ENCODE measurements at regions not wholly inside any gene's neighbourhood (a gene's known extent, or its start where the extent isn't known, plus 50 kb on each side); places are given as distances from the start of the nearest gene placed in this dataset.

DNA sequence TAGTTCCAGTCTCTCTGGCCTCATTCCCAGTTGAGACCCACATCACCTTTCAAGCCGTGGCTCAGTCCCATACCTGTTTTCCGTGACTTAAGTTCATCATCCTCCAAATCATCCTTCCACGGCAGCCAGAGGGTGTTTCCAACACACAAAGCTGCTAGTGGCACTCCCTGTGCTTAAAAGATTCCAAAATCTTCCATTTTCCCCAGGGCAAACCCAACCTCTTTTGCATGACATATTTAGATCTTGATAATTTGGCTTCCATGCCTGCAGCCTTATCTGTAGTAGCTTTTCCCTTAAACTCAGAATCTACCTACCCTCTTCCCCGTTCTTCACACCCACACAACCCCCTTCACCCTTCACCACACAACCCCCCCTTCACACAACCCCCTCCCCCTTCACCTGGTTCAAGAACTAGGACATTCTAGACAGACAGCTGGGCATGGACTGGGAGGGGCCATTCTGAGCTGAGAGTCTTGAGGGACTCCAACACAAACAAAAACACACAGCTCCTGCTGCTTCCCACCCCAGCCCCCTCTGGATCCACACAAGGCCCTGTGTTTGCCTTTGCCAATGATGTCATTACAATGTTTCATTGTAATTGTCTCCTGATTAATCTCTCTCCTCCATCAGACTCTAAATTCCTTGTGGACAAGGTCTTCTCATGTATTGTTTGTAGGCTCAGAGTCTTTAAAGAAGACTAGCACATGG, 268.2 kb downstream of the SH3GL2 start:
- no peaks in the 10 kb centered on the region for H3K36me3 ChIP-seq (ENCODE audit: control insufficient read depth in 2 of 2, insufficient read depth in 2 of 2, low read length in 2 of 2)
- no peak overlapping the region for H3K4me3 ChIP-seq (ENCODE audit: low read length in 2 of 2)
- peaks cover 0 to 2% of the 10 kb centered on the region in 2 donors for H3K9me3 ChIP-seq (ENCODE audit: control insufficient read depth in 2 of 2, low read length in 2 of 2)
- H3K27me3 ChIP-seq (ENCODE audit: control insufficient read depth in 2 of 2, insufficient read depth in 2 of 2, low read length in 2 of 2), result no peaks in the 10 kb centered on the region
- no peak overlapping the region for H3K27ac ChIP-seq (ENCODE audit: low read depth in 2 of 2, low read length in 2 of 2)
- H3K9ac ChIP-seq (ENCODE audit: low read depth in 1 of 2, low read length in 2 of 2), result no peak overlapping the region
- no peaks in the 10 kb centered on the region for H3K4me1 ChIP-seq (ENCODE audit: control insufficient read depth in 2 of 2, insufficient read depth in 2 of 2, low read length in 2 of 2)

DNA sequence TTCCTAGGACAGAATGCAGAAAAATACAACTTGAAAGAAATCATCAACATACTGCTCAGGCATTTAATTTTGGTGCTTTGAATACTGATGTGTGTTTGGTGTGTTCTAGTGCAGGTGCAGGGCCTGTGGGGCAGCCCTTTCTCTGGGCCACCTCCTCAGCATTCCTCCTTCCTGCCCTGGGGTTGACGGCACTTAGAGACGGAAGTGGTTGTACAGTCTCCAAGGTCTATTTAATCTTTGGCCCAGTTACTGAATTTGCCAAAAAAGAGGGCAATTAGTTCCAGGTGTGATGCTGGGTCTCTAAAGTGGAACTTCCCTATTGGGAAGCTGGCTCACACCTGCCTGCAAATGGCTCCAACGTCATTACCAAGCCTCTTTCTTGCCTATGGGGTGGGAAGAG, 269.0 kb downstream of the SH3GL2 start:
- Histone ChIP-seq H3K4me1 (ENCODE audit: control insufficient read depth in 2 of 2, insufficient read depth in 2 of 2, low read length in 2 of 2) (no peaks in the 10 kb centered on the region), H3K27ac (ENCODE audit: low read depth in 2 of 2, low read length in 2 of 2) (no peak overlapping the region), H3K27me3 (ENCODE audit: control insufficient read depth in 2 of 2, insufficient read depth in 2 of 2, low read length in 2 of 2) (no peaks in the 10 kb centered on the region), H3K9me3 (ENCODE audit: control insufficient read depth in 2 of 2, low read length in 2 of 2) (peaks cover 0 to 2% of the 10 kb centered on the region in 2 donors), H3K36me3 (ENCODE audit: control insufficient read depth in 2 of 2, insufficient read depth in 2 of 2, low read length in 2 of 2) (no peaks in the 10 kb centered on the region), H3K4me3 (ENCODE audit: low read length in 2 of 2) (no peak overlapping the region), H3K9ac (ENCODE audit: low read depth in 1 of 2, low read length in 2 of 2) (no peak overlapping the region)

DNA sequence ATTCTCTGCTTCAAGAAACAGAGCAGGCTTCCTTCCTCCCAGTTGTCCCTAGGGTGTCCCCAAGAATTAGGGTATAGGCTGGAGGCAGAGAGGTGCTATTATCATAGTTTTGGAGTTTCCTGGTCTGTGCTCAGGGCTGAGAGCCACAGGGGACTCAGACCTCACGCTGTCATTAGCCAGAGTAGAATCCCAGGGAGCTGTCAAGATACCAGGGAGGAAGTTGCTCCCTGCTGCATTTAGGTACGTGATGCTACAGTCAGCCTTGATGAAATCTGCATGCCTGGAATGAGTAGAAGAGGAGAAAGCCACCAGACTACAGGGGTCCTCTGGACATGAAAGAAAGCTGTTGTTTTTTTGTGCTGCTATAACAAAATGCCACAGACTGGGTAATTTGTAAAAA, 273.2 kb downstream of the SH3GL2 start:
- no peak overlapping the region for H3K9ac ChIP-seq (ENCODE audit: low read depth in 1 of 2, low read length in 2 of 2)
- no peaks in the 10 kb centered on the region for H3K36me3 ChIP-seq (ENCODE audit: control insufficient read depth in 2 of 2, insufficient read depth in 2 of 2, low read length in 2 of 2)
- no peaks in the 10 kb centered on the region for H3K9me3 ChIP-seq (ENCODE audit: control insufficient read depth in 2 of 2, low read length in 2 of 2)
- no peaks in the 10 kb centered on the region for H3K4me1 ChIP-seq (ENCODE audit: control insufficient read depth in 2 of 2, insufficient read depth in 2 of 2, low read length in 2 of 2)
- no peak overlapping the region for H3K27ac ChIP-seq (ENCODE audit: low read depth in 2 of 2, low read length in 2 of 2)
- H3K4me3 ChIP-seq (ENCODE audit: low read length in 2 of 2), result no peak overlapping the region
- no peaks in the 10 kb centered on the region for H3K27me3 ChIP-seq (ENCODE audit: control insufficient read depth in 2 of 2, insufficient read depth in 2 of 2, low read length in 2 of 2)

DNA sequence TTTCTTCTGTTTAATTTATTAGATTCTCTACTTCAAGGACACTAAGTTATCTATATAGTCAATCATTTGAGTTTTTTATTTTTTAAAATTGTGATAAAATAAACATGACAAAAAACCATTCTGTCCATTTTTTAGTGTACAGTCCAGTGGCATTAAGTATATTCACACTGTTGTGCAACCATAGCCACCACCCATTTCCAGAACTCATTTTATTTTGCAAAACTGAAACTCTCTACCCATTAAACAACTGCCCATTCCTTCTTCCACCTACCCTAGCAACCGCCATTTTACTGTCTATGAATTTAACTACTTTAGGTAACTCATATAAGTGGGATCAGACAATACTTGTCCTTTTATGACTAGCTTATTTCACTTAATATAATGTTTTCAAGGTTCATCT, 275.6 kb downstream of the SH3GL2 start:
- no peaks in the 10 kb centered on the region for H3K36me3 ChIP-seq (ENCODE audit: control insufficient read depth in 2 of 2, insufficient read depth in 2 of 2, low read length in 2 of 2)
- H3K27ac ChIP-seq (ENCODE audit: low read depth in 2 of 2, low read length in 2 of 2), result no peak overlapping the region
- H3K4me1 ChIP-seq (ENCODE audit: control insufficient read depth in 2 of 2, insufficient read depth in 2 of 2, low read length in 2 of 2), result no peaks in the 10 kb centered on the region
- no peaks in the 10 kb centered on the region for H3K9me3 ChIP-seq (ENCODE audit: control insufficient read depth in 2 of 2, low read length in 2 of 2)
- no peaks in the 10 kb centered on the region for H3K27me3 ChIP-seq (ENCODE audit: control insufficient read depth in 2 of 2, insufficient read depth in 2 of 2, low read length in 2 of 2)
- H3K4me3 ChIP-seq (ENCODE audit: low read length in 2 of 2), result no peak overlapping the region
- H3K9ac ChIP-seq (ENCODE audit: low read depth in 1 of 2, low read length in 2 of 2), result no peak overlapping the region

DNA sequence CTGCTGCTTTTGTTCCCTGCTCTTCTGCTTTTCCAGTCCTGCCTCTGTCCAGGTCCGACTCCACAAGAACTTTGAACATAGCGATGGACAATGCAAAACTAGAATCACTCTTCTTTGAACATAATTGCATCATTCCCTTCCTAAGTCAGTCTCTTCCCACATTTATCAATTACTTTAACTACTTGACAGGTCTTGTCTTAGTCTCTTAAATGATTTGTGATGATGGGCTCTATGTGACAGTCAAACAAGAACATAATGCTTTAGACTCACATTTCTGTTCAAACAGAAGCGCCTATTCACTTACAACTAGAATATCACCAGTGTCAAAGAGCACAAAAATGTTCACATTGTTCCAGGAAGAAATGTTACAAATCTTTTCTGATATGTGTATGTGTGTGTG, 278.1 kb downstream of the SH3GL2 start:
- H3K27ac ChIP-seq (ENCODE audit: low read depth in 2 of 2, low read length in 2 of 2), result no peak overlapping the region
- H3K27me3 ChIP-seq (ENCODE audit: control insufficient read depth in 2 of 2, insufficient read depth in 2 of 2, low read length in 2 of 2), result no peaks in the 10 kb centered on the region
- H3K4me1 ChIP-seq (ENCODE audit: control insufficient read depth in 2 of 2, insufficient read depth in 2 of 2, low read length in 2 of 2), result no peaks in the 10 kb centered on the region
- no peak overlapping the region for H3K4me3 ChIP-seq (ENCODE audit: low read length in 2 of 2)
- no peaks in the 10 kb centered on the region for H3K9me3 ChIP-seq (ENCODE audit: control insufficient read depth in 2 of 2, low read length in 2 of 2)
- no peaks in the 10 kb centered on the region for H3K36me3 ChIP-seq (ENCODE audit: control insufficient read depth in 2 of 2, insufficient read depth in 2 of 2, low read length in 2 of 2)
- no peak overlapping the region for H3K9ac ChIP-seq (ENCODE audit: low read depth in 1 of 2, low read length in 2 of 2)

DNA sequence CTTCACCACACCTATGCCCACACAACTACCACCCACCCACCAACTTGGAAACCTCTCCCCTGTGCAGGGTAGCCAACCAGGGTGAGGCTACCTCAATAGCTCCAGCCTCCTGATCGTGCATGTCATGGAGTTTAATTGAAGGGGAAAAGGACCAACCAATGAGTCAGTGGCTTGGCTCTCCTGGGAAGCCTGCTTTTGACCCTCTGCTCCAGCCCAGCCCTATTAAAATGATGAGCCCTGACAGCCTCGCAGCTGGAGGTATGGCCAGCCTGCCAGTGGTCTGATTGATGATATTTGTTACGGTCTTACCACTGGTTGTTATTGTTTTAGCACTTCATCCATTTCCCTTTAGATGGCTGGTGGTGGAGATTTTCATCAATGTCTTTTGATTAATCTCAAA, 280.4 kb downstream of the SH3GL2 start:
- Histone ChIP-seq H3K36me3 (ENCODE audit: control insufficient read depth in 2 of 2, insufficient read depth in 2 of 2, low read length in 2 of 2) (no peaks in the 10 kb centered on the region), H3K9ac (ENCODE audit: low read depth in 1 of 2, low read length in 2 of 2) (no peak overlapping the region), H3K9me3 (ENCODE audit: control insufficient read depth in 2 of 2, low read length in 2 of 2) (no peaks in the 10 kb centered on the region), H3K4me3 (ENCODE audit: low read length in 2 of 2) (no peak overlapping the region), H3K27me3 (ENCODE audit: control insufficient read depth in 2 of 2, insufficient read depth in 2 of 2, low read length in 2 of 2) (no peaks in the 10 kb centered on the region), H3K4me1 (ENCODE audit: control insufficient read depth in 2 of 2, insufficient read depth in 2 of 2, low read length in 2 of 2) (no peaks in the 10 kb centered on the region), H3K27ac (ENCODE audit: low read depth in 2 of 2, low read length in 2 of 2) (no peak overlapping the region)

DNA sequence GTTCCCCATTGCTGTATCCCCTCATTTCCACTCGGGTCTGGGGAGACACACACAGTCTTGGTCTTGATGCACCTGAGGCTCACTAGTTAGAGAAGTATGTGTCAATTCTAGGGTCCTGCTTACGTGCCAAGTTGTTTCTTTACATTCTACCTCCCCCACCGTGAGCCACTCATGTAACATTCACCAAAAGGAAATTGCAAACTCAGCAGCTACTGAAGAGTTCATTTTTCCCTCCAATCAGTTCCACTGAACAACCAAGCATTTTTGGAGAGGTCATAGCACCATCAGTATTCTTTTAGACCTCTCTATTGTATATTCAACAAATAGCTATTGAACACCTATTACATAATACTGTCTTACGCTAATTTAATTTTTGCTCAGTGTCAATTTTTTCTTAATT, 281.1 kb downstream of the SH3GL2 start:
- no peaks in the 10 kb centered on the region for H3K4me1 ChIP-seq (ENCODE audit: control insufficient read depth in 2 of 2, insufficient read depth in 2 of 2, low read length in 2 of 2)
- H3K4me3 ChIP-seq (ENCODE audit: low read length in 2 of 2), result no peak overlapping the region
- H3K27ac ChIP-seq (ENCODE audit: low read depth in 2 of 2, low read length in 2 of 2), result no peak overlapping the region
- no peaks in the 10 kb centered on the region for H3K27me3 ChIP-seq (ENCODE audit: control insufficient read depth in 2 of 2, insufficient read depth in 2 of 2, low read length in 2 of 2)
- H3K9ac ChIP-seq (ENCODE audit: low read depth in 1 of 2, low read length in 2 of 2), result no peak overlapping the region
- H3K36me3 ChIP-seq (ENCODE audit: control insufficient read depth in 2 of 2, insufficient read depth in 2 of 2, low read length in 2 of 2), result no peaks in the 10 kb centered on the region
- no peaks in the 10 kb centered on the region for H3K9me3 ChIP-seq (ENCODE audit: control insufficient read depth in 2 of 2, low read length in 2 of 2)

DNA sequence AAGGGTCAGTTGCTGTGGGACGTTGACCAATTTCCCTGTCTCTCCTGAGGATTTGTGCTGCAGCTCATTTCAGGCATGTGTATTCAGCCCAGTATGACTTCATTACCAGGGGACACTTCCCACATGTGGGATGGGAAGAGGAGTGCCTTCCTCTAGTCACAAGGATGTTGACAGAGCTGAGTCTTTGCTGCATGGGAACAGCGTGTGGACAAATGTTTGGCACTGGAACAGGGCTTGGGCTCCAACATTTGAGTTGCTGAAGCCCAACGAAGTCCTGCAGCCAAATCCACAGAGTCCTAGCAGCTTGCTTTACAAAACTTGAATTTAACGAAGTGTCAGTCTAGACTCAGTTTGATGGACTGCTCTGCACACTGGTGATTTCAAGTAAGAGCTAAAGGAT, 283.2 kb downstream of the SH3GL2 start:
- Histone ChIP-seq H3K4me1 (ENCODE audit: control insufficient read depth in 2 of 2, insufficient read depth in 2 of 2, low read length in 2 of 2) (no peaks in the 10 kb centered on the region), H3K27me3 (ENCODE audit: control insufficient read depth in 2 of 2, insufficient read depth in 2 of 2, low read length in 2 of 2) (no peaks in the 10 kb centered on the region), H3K4me3 (ENCODE audit: low read length in 2 of 2) (no peak overlapping the region), H3K27ac (ENCODE audit: low read depth in 2 of 2, low read length in 2 of 2) (no peak overlapping the region), H3K36me3 (ENCODE audit: control insufficient read depth in 2 of 2, insufficient read depth in 2 of 2, low read length in 2 of 2) (no peaks in the 10 kb centered on the region), H3K9me3 (ENCODE audit: control insufficient read depth in 2 of 2, low read length in 2 of 2) (no peaks in the 10 kb centered on the region), H3K9ac (ENCODE audit: low read depth in 1 of 2, low read length in 2 of 2) (no peak overlapping the region)

DNA sequence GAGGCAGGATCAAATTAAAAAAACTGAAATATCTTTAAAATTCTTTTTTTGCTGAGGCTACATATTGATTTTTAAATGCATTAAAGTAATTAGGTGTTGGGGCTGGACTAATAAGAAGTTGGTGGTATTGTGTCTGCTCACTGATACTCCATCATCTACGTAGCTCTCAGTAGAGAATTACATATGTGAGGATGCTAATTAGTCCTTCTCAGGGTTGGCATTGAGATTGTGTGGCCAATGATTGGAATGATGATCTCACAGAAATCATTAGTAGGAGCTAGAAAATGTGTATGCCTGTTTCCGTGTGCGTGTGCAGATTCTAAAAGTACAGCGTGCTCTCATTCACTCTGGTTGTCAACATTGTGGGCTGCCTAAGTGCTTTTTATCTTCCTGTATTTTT, 283.8 kb downstream of the SH3GL2 start:
- no peak overlapping the region for H3K27ac ChIP-seq (ENCODE audit: low read depth in 2 of 2, low read length in 2 of 2)
- no peaks in the 10 kb centered on the region for H3K27me3 ChIP-seq (ENCODE audit: control insufficient read depth in 2 of 2, insufficient read depth in 2 of 2, low read length in 2 of 2)
- no peaks in the 10 kb centered on the region for H3K36me3 ChIP-seq (ENCODE audit: control insufficient read depth in 2 of 2, insufficient read depth in 2 of 2, low read length in 2 of 2)
- no peaks in the 10 kb centered on the region for H3K4me1 ChIP-seq (ENCODE audit: control insufficient read depth in 2 of 2, insufficient read depth in 2 of 2, low read length in 2 of 2)
- no peak overlapping the region for H3K9ac ChIP-seq (ENCODE audit: low read depth in 1 of 2, low read length in 2 of 2)
- H3K4me3 ChIP-seq (ENCODE audit: low read length in 2 of 2), result no peak overlapping the region
- H3K9me3 ChIP-seq (ENCODE audit: control insufficient read depth in 2 of 2, low read length in 2 of 2), result no peaks in the 10 kb centered on the region

DNA sequence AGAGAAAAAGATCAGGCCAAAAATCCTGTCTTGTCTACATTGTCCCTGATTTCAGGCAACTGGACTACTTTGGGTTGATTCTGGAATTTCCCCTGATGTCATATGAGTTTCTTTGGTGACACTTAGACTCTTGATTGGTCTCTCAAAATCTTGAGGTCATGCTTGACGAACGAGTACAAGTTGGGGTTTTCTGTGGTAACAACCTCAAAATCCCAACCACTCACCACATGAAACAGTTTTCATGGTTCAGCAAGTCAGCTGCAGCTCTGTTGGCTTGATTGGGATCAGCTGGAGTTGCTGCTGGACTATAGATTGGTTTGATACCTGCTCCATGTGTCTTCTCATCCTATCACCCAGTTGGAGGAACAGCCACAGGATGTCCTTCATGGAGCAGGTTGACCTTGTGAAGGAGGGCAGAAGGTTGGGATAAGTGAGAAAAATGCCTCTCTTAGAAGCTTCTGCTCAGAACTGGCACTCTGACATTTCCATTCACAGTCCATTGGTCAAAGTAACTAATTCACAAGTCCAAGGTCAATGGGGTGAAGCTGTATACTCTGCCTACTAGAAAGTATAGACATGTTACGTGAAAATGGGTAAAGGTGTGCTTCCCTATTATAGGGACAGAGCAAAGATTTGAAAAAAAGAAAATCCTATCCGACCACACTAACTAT, 284.5 kb downstream of the SH3GL2 start:
- Histone ChIP-seq H3K4me1 (ENCODE audit: control insufficient read depth in 2 of 2, insufficient read depth in 2 of 2, low read length in 2 of 2) (no peaks in the 10 kb centered on the region), H3K4me3 (ENCODE audit: low read length in 2 of 2) (no peak overlapping the region), H3K9me3 (ENCODE audit: control insufficient read depth in 2 of 2, low read length in 2 of 2) (no peaks in the 10 kb centered on the region), H3K27me3 (ENCODE audit: control insufficient read depth in 2 of 2, insufficient read depth in 2 of 2, low read length in 2 of 2) (no peaks in the 10 kb centered on the region), H3K27ac (ENCODE audit: low read depth in 2 of 2, low read length in 2 of 2) (no peak overlapping the region), H3K36me3 (ENCODE audit: control insufficient read depth in 2 of 2, insufficient read depth in 2 of 2, low read length in 2 of 2) (no peaks in the 10 kb centered on the region), H3K9ac (ENCODE audit: low read depth in 1 of 2, low read length in 2 of 2) (no peak overlapping the region)

Data from mucosa of rectum (tissue), 2 donors.